GM19395 (cell line): ENCODE measurements at regions not wholly inside any gene's neighbourhood (a gene's known extent, or its start where the extent isn't known, plus 50 kb on each side); places are given as distances from the start of the nearest gene placed in this dataset.

Experiments used
- ATAC-seq: cut with Tn5 transposase; IDR thresholded peaks from one replicate; pipeline ENCODE4 v1.9.1; 2021; ENCODE audit warnings: mild to moderate bottlenecking, moderate library complexity; ENCODE audit not compliant: unreplicated experiment

DNA sequence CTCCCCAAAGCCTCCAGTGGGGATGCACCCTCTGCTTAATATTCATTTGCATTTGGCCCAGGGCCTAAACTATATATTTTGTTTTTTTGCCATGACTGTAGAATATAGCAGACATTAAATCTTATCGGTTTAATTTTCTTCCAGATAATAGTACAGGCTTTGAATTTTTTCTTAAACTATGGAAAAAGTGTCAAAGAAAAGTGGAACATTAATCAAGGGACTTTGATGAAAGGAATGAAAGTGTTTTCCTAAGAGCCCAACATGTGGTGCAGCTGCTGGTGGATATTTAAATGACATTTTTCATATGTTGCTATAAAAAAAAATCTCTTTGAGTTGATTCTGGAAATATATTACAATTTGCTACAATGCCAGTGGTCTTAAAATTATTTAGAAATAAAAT is 346.8 kb downstream of the CYP26B1 start:
- no peak for ATAC-seq

DNA sequence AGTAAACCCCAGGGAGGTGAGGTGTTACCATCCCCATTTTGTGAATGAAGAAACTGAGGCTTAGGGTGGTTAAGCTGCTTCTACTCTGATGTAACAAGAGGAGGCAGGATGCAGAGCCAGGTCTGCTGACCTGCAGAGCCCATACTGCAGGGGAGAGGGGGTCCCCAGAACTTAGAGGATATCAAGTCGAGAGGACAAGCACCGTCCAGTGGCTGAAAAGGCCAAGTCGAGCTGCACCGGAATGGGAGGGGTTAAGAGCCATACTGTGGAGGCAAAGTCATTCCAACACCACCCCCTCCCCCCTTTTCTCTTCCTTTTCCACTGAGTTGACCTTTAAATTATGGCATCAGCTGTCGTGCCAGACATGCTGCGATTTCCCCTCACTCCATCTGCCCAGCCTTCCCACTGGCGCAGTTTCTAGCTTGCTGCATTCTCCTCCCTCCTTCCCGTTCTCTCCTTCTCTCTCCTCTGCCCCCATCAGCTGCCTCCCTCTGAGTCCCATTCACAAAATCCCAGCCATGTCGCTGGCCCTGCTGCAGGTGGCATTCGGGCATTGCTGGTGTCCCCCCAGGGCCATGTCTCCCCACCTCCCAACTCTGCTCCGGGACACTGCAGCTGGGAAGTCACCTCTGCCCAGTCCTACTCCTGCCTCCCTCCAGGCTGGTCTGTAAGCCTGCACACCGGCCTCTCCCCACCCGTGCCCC is 346.9 kb downstream of the DYSF start:
- no peak for ATAC-seq

DNA sequence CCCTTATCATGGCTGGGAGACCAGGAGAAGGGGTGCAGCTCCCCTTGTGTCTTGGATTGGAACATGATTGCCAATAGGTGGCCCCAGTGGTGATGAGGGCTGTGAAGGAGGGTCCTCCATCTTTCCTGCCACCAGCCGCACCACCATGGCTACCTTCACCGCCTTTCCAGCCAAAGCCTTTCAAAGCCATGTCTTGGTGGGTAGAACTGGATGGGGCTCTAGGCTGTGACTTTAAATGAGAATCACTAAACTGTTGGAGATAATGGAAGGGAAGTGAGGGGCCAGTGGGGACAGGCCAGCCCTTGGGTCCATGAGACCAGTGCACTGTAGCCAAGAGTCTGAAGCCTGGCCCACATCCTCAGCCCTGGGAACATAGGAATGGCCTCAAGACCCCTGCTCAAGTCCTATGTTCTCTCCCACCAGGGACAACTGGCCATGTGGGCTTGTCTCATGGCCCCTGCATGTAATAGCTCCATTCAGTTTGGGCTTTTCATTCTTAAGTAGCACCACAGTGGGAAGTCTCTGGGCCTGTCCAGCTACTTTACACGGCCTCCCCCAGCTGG is 345.7 kb downstream of the DYSF start:
- ATAC-seq, result no peak

DNA sequence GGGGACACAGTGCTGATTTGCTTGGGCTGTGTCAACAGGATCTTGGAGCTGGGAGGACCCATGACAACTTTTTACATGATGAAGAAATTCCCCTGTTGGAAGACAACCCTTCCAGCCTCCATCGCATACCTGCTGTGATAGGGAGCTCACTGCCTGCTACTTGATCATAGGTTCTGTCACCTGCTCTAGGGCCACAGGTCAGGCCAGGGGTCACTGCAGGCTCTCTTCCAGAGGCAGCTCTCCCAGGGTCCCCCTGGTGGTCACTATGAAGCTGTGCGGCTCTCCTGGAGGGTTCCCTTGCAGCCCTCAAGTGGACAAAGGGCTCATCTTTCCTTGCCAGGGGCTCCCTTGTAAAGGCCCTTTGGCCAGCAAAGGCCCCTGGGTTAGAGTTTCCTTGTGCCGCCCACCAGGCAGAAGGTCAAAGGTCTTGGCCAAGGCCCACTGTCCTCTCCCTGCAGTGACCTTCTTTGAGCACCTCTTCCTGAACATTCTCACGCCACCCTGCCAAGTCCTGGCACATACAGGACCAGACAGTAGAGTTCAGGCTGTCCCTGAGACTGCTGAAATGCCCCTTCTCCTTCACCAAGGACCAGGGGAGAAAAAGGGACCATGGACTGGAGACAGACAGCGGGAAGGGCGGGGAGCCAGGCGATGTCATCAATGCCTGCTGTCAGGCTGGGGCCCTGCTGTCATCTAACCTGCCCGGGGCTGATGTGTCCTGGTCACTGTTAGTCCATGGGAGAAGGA is 345.1 kb downstream of the DYSF start:
- no peak for ATAC-seq

DNA sequence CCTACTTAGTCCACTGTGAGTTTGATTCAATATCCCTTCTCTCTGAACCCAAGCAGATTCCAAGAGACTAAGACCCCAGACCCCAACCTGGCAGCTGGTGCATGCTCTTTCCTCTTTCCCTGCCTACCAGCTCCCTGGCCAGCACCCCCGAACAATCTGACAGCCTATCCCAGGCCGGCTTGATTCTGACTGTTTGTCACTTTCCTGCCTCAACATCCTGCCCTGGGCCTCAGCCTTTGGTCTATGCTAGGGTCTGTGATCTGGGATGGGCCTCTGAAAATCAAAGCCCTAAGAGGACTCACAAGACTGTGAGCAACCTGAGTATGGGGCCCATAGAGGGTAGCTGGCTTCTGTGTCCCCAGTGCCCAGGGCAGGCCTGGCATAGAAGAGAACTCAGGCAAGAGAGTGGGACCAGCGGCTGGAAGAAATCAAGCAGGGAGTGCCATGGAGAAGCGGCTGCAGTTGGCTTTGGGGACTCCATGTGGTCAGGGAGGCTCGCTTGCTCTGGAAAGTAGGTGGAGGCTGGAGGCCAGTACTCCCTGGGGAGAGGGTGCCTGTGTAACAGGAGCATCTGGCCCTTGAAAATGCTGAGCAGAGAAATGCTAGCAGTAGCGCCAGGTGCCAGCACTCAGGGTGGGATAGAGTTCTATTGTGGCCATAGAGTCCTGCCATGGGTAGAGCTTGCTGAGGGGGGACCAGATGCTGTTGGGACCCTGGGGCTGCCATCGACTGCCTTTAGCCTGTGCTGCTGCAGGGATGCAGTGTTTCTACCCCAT is 343.9 kb downstream of the DYSF start:
- ATAC-seq, result no peak

DNA sequence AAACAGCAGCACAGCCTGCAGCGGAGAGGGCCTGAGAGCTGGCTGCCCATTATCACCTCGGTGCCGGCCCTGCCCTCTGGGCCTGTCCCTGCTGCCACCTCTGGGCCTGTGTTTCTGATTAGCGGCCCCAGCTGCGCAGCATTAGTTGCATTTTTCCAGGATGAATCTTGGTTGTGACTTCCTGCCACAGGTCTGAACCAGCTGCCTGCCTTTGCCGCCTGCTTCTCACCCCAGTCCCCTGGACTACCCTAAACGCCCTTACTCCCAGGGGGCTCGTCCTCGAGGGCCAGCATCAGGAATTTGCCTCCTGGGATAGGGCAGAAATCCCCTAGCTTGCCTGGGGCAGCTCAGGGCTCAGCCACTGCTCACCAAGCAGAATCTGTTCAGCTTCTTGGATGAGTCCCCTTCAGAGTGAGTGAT is 342.8 kb downstream of the DYSF start:
- no peak for ATAC-seq

DNA sequence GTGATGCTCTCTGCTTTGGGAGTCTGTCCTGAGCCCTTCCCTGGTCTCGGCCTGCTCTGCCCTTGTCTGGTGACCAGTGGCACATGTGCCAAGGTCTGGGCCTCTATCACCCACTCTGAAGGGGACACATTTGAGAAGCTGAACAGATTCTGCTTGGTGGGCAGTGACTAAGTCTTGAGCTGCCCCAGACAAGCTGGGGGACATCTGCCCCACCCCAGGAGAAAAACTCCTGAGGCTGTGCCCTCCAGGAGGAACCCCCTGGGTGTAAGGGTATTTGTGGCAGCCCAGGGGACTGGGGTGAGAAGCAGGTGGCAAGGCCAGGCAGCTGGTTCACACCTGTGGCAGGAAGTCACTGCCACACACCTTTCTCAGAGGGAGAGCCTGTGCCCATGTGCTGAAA is 342.1 kb downstream of the DYSF start:
- no peak for ATAC-seq

DNA sequence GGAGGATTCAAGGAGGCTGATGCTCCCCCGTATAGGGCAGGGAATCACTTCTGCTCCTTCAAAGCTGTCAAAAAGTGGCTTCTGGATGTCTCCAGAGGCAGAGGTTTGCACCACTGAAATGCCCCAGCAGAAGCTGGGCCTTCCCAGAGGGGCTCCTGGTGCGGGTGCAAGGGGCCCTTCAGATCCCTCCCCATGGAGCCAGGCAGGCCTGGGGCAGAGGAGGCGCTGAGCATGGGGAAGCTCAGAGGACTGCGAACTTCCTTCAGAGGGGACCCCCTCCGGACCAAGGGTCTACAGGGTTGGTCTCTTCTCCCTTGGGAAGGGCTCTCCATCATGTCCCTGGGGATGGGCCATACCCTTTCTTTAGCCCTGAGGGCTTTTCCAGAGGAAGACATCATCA is 341.2 kb downstream of the DYSF start:
- ATAC-seq, result no peak

DNA sequence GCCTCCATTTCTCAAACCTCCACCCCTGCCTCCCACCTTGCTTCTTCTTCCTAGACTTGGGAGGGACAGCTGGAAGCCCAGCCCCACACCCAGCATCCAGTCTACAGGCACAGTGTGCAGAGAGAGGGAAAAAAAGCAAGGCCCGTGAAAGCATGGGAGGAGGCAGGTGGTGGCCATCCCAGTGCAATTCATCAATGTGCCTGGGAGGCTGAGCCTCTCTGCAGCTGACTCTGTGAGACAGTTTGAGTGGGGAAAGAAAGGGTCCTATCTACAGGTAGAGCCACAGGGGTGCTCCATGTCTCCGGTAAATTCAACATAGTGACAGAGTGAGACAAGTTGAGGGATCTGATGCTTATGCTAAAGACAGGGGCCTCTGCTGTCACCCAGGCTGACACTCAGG is 340.6 kb downstream of the DYSF start:
- no peak for ATAC-seq

DNA sequence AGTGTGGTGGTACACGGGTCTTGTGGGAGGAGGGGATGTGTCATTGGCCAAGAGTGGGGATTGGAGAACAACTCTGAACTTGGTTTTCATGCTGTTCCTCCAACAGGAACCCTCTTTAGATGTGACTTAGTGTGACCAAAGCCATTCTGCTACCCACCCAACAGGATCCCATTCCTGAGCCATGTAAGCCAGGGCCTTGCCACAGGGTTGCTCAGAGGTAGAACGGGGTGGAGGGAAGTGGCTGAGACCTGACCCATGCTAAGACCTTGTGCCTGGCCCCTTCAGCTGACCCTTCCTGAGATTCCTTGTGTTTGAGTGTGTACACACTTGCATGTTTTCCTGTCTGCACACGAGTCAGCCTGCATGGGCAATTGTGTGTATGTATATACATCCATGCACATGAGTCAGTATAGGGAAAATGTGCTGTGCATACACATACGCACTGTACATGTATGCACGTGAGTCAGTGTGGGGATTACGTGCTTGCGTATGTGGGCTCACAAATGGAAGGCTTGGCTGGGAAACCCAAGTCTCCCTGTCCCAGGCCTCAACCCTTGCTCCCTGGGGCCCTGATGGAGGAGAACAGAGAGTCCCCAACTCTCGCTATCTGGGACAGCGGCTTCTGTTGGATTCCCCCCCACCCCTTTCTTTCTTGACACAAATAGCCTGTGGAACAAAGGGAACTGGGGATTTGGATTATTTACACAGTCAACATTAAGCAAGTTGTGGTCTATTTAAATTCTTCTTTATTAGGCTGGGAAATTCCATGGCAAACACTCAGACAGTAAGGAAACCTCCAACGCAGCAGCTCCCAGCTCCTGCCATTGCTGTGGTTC is 339.8 kb downstream of the DYSF start:
- no peak for ATAC-seq

DNA sequence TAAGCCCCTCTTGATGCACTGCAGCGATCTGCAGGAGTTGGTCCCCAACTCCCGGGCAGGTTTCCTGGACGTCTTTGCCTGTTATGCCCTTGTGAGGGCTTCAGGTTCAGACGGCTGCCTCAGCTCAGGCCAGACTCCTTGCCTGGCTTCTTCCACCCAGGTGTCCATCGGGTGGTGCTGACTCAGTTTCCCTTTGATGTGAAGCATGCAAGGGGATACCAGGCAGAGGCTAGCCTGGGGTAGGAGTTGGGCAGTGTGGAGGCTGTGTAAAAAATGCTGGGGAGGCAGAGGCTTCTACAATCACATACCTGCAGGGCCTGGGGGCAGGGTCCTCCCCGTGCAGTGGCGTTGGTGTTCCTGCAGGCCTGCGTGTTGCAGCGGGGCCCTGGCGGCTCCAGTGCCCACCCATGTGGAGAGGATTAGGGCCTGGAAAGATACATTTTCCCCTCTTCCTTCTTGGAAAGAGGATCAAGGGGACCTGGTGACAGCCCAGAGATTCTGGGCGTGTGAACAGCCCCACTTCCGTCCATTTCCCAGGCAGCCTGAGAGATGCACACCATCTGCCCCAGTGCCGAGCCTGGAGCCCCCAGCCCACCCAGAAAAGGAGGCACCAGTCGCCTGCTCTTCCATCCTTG is 338.3 kb downstream of the DYSF start:
- no peak for ATAC-seq

DNA sequence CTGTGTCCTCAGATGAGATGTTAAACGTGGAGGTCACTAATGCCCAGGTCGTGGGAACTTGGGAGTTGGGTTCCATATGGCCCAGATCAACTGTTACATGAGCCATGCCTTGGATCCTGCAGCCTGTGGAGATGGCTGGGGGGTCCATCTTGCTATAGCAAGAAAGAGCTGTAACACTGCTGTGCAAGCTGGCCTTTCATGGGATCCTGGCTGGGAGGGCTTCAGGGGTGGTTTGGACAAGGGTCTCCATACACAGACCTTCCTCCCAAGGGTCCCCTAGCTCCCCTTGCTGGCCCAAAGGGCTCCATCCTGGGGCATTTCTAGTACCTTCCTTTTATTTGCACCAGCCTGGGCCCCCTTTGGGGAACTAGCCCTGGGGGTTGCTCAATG is 337.7 kb downstream of the DYSF start:
- ATAC-seq, result no peak

DNA sequence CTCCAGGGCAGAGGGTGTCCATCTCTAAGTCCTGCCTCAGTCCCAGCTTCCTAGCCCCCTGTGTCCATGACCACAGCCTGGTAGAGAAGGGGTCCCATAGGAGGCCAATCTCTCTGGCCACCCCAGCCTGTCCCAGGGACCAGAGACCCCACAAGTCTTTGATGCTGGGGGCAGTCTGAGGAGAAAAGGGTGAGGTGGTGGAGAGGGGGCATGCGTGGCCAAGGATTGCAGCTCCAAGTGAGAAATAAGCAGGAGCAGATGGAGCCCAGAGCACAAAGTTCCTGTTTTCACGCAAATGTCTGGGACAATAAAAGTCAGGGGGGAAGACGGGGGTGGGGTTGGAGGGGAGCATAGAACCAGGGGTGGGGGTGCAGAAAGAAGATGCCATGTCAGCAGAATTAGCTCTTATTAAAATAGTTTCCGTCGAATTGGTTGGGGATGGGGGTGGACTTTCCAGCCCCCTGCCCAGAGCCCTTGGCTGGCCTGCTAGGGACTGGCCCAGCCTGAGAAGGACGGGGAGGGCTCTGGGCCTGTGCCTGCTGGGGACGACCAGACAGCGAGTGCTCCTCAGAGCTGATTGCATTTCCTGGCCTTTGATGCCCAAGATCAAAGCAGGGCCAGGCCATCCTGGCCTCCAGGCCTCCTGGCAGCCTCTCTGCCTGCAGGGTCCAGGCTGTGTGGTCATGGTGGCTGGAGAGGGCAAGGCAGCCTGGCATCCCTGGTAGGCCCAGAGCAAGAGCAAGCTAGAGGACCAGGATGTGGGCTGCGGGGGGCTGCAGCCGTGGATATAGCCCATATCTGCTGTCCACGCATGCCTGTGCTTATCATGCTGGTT is 337.1 kb downstream of the DYSF start:
- no peak for ATAC-seq

DNA sequence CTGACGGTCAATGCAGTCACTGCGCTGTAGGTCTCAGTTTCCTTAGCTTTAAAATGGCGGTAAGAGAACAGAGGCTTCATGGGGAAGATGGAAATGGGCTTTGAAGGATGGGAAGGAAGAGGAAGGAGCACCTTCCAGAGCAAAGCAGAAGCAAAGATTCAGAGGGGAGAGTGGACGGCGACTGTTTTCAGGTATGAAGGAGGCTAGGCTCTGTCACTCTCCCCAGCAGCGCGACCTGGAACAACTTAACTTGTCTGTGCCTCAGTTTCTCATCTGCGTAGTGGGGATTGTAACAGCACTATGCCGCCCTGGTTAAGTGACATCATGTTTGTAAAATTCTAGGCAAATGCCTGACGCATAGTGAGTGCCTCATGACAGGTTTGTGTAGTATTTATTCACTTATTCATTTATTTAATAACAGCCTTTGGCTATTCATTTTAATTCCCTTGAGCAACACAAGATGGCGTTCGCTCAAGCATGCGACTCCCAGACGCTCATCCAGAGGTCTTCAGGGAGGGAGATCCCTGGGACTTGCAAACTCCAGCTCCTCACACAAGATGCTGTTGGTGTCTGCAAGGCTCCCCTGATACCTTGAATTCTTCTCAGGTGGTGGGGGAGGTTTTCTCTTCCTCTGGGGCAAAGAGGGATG is 336.3 kb downstream of the DYSF start:
- no peak for ATAC-seq

DNA sequence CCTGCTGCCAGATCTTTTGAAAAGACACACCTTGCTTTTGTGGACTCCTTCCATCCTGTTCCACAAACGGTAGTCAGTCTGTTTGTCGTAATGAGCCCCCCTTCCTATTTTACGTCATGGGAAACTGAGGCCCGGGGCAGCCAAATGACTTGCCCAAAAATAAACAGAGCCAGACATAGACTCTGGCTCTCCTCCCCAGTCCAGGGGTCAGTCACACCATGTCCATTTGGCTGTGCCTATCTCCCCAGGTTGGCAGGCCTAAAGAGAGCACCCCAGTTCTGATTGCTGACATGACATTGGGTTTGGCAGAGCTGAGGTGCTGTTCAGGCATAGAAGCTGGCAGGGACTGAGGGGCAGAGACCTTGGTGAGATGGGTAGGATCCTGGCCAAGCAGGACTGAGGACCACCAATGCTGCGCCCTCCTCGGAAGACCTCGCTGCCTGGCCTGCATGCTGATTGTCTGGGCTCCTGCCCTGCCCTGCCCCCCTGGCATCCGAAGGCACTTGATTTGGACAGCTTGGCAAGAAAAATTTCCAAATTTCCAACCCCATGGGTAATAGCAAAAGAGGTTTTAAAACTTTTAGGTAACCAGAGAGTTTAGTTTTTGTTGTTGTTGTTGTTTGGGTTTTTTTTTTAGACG is 335.4 kb downstream of the DYSF start:
- no peak for ATAC-seq

DNA sequence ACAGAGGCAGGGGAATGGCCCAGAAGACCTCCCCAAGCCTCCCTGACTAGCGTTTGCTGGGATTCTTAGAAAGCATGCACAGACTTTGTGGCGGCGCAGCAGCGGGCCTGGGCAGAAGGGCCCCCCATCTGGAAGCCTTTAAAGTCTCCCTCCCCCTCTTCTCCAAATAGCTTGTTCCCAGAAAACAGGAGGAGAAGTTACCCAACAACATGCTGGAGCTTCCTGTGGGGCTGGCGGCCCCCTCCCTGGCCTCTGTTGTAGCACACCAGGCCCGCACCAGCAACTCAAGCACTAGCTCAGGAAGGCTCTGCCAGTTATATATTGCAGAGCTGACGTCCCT is 334.8 kb downstream of the DYSF start:
- ATAC-seq, result no peak

DNA sequence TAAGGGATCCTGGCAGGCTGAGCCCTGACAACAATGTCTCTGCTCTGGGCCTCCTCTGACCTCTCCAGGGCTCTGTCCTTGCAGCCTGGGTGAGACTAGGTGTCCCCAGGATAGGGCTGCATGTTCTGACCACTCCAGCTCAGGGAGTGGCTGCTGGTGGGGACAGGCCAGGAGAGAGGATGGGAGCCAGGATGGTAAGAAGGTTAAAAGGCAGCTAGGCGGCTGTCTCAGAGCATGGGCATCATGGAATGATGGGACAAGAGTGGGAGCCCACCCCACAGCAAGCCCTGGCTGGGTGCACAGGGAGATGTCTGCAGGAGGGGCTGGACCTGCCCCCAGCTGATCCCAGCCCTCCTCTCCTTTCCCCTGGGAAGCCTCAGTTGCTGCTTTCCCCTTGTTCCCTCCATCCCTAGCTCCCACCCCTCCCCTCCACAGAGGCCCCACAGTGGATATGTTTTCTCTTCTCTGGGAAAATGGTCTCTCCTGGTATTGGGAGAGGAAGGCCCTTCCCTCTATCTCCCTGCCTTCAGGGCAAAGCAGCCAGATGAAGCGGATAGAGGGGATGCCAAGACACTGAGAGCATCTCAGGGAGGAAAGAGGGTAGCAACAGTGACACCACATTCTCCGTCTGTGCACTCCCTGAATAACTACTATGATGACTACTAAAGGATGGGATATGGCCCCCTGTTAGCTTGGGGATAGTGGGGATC is 334.3 kb downstream of the DYSF start:
- ATAC-seq, result no peak

DNA sequence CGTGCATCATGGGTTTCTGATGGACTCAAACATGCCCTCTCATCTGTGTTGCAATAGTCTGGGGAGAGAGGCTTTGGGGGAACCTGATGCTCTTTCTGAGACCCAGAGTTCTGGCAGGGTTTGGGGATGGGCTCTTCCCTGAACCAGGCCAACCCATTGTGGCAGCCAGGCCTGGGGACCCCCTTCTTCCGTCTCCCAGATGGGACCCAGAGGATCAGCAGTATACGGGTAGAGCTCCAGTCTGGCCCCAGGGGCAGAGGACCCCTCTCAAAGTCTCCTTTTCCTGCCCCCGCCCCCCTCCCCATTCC is 333.7 kb downstream of the DYSF start:
- ATAC-seq, result no peak
